ENCODE measurements at regions not wholly inside any gene's neighbourhood (a gene's known extent, or its start where the extent isn't known, plus 50 kb on each side); places are given as distances from the start of the nearest gene placed in this dataset.
A peak's percentile ranks its signal among the peaks of the same experiment; 100 is the strongest.

DNA sequence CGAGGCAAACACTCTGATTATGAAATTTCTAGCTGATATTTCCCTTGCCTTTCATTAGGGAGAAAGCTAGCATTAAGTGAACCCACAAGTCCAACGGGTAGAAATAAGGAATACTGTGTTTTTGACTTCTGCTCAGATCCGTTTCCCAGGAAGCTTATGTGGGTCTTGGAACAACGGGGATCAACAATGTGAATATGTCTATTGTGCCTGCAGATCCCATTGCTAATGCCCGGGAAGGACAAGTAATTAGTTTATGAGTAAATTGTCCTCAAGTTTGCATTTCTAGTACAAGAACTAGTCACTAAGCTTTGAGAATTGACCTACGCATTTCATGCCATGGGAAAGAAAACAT, 236.4 kb downstream of the UACA start:
- no peak for TF ChIP-seq SIN3A (IDR thresholded peaks at IDR 0.05; ENCODE audit: borderline replicate concordance, insufficient read depth, low read length)
- no peak for TF ChIP-seq FOXP2 (optimal IDR thresholded peaks at IDR 0.05; ENCODE audit: borderline replicate concordance, extremely low read depth, extremely low read length, insufficient read depth)
- no peak for TF ChIP-seq TAF1 (IDR thresholded peaks at IDR 0.05; ENCODE audit: borderline replicate concordance, insufficient read depth, low read length)
- TF ChIP-seq POLR2AphosphoS5 (IDR thresholded peaks at IDR 0.05; ENCODE audit: low read depth, low read length) = no peak
- TF ChIP-seq, protein P1, sequence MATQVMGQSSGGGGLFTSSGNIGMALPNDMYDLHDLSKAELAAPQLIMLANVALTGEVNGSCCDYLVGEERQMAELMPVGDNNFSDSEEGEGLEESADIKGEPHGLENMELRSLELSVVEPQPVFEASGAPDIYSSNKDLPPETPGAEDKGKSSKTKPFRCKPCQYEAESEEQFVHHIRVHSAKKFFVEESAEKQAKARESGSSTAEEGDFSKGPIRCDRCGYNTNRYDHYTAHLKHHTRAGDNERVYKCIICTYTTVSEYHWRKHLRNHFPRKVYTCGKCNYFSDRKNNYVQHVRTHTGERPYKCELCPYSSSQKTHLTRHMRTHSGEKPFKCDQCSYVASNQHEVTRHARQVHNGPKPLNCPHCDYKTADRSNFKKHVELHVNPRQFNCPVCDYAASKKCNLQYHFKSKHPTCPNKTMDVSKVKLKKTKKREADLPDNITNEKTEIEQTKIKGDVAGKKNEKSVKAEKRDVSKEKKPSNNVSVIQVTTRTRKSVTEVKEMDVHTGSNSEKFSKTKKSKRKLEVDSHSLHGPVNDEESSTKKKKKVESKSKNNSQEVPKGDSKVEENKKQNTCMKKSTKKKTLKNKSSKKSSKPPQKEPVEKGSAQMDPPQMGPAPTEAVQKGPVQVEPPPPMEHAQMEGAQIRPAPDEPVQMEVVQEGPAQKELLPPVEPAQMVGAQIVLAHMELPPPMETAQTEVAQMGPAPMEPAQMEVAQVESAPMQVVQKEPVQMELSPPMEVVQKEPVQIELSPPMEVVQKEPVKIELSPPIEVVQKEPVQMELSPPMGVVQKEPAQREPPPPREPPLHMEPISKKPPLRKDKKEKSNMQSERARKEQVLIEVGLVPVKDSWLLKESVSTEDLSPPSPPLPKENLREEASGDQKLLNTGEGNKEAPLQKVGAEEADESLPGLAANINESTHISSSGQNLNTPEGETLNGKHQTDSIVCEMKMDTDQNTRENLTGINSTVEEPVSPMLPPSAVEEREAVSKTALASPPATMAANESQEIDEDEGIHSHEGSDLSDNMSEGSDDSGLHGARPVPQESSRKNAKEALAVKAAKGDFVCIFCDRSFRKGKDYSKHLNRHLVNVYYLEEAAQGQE (IDR thresholded peaks at IDR 0.05; ENCODE audit: insufficient read depth in 1 of 2, low read depth in 2 of 2, low read length in 2 of 2) = no peak

DNA sequence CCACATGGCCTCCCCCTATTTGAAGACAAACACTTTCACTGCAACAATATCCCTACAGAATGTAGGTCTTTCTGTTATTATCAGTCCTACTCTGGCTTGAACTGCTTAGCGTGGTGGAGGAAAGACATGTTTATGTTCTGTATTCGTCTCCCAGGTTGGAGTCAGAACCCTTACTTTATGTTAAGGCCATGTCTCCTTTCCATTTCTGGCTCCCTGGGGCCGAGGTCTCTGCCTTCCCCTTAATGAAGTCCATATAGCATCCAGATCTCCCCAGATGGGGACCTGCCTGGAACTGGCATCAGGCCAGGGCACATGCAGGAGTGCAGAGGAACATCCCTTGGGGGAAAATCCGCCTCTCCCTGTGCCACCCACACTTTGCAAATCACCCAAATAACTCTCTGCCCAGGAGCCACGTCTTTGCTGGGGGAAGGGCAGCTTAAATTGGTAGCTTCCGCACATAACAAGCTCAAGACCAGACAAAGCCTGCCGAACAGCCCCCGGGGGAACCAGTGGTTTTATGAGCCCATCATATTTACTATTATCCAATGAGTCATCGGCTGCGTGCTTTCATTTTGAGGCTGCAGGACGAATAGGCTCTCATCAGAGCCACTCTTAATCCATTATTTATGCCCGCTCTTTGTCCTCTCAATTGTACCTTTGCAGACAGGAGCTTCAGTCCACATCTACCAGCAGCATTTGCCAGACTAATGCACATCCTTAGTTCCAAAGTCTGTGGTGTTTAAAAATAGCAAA, 237.0 kb downstream of the UACA start:
- 0 out of 2 replicates have a peak, but pooled peaks have one; percentile 49 for TF ChIP-seq SIN3A (IDR thresholded peaks at IDR 0.05; ENCODE audit: borderline replicate concordance, insufficient read depth, low read length)
- TF ChIP-seq POLR2AphosphoS5 (IDR thresholded peaks at IDR 0.05; ENCODE audit: low read depth, low read length) = no peak
- TF ChIP-seq TAF1 (IDR thresholded peaks at IDR 0.05; ENCODE audit: borderline replicate concordance, insufficient read depth, low read length) = no peak
- TF ChIP-seq FOXP2 (optimal IDR thresholded peaks at IDR 0.05; ENCODE audit: borderline replicate concordance, extremely low read depth, extremely low read length, insufficient read depth) = no peak
- TF ChIP-seq, protein P1 (IDR thresholded peaks at IDR 0.05; ENCODE audit: insufficient read depth in 1 of 2, low read depth in 2 of 2, low read length in 2 of 2) = peak in 1 of 2 experiments; percentile 55; a peak in 1 of 4 replicates

DNA sequence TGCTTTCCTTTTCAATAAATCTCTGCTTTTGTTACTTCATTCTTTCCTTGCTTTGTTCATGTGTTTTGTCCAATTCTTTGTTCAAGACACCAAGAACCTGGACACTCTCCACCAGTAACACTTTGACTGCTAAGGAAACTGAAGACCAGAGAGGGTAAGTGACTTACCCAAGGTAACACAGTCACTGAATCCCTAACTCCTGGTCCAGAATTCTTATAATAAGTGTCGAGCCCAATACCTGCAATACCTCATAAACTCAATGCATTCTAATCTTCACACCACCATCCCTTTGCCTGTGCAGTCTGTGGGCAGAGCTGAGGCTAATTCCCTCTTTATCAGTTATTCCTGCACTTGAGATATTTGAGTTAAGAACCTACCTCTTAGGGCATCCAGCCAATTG, 237.8 kb downstream of the UACA start:
- TF ChIP-seq TAF1 (IDR thresholded peaks at IDR 0.05; ENCODE audit: borderline replicate concordance, insufficient read depth, low read length) = no peak
- no peak for TF ChIP-seq POLR2AphosphoS5 (IDR thresholded peaks at IDR 0.05; ENCODE audit: low read depth, low read length)
- TF ChIP-seq SIN3A (IDR thresholded peaks at IDR 0.05; ENCODE audit: borderline replicate concordance, insufficient read depth, low read length) = no peak
- TF ChIP-seq, protein P1 (IDR thresholded peaks at IDR 0.05; ENCODE audit: insufficient read depth in 1 of 2, low read depth in 2 of 2, low read length in 2 of 2) = no peak
- TF ChIP-seq FOXP2 (optimal IDR thresholded peaks at IDR 0.05; ENCODE audit: borderline replicate concordance, extremely low read depth, extremely low read length, insufficient read depth) = no peak

DNA sequence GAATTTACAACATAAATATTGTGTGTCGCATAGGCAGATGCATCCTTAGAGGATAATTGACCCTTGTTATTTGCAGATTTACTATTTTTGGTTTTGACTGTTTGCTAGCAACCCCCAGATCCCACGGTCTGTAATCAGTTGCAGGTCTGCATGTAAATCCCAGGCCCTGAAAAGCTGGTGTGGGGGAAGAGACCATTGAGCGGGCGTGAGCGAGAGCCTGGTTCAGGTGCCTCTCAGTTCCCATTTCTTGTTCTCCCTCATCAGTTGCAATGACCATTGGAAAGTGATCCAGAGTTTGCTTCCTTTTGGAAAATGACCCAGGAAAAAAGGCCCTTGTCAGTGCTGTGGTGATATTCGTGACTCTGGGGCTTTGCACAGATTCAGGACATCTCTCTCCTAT, 238.9 kb downstream of the UACA start:
- TF ChIP-seq SIN3A (IDR thresholded peaks at IDR 0.05; ENCODE audit: borderline replicate concordance, insufficient read depth, low read length) (no peak), POLR2AphosphoS5 (IDR thresholded peaks at IDR 0.05; ENCODE audit: low read depth, low read length) (no peak), FOXP2 (optimal IDR thresholded peaks at IDR 0.05; ENCODE audit: borderline replicate concordance, extremely low read depth, extremely low read length, insufficient read depth) (no peak), TAF1 (IDR thresholded peaks at IDR 0.05; ENCODE audit: borderline replicate concordance, insufficient read depth, low read length) (no peak)
- TF ChIP-seq, protein P1 (IDR thresholded peaks at IDR 0.05; ENCODE audit: insufficient read depth in 1 of 2, low read depth in 2 of 2, low read length in 2 of 2) = no peak
